Uterus (tissue), 2 donors: ENCODE measurements at regions not wholly inside any gene's neighbourhood (a gene's known extent, or its start where the extent isn't known, plus 50 kb on each side); places are given as distances from the start of the nearest gene placed in this dataset.

ENCODE experiments used
- POLR2A ChIP-seq, 2 donors: fragments of 450-650 bp; IDR thresholded peaks; one replicate each; pipeline ENCODE4 v1.6.1; 2016; ENCODE audit warnings: antibody characterized with exemption in 2 of 2, mild to moderate bottlenecking in 1 of 2, moderate library complexity in 1 of 2
- TF ChIP-seq, protein P1 (sequence below), 4 experiments: fragments of 200-600 bp in 2 of 4; fragments of 450-650 bp in 2 of 4; sonication (generic) in 2 of 4; IDR thresholded peaks; one replicate each; pipeline ENCODE4 v1.5.1; 2016 to 2019; ENCODE audit warnings: antibody characterized with exemption in 4 of 4, mild to moderate bottlenecking in 2 of 4, moderate library complexity in 1 of 4

DNA sequence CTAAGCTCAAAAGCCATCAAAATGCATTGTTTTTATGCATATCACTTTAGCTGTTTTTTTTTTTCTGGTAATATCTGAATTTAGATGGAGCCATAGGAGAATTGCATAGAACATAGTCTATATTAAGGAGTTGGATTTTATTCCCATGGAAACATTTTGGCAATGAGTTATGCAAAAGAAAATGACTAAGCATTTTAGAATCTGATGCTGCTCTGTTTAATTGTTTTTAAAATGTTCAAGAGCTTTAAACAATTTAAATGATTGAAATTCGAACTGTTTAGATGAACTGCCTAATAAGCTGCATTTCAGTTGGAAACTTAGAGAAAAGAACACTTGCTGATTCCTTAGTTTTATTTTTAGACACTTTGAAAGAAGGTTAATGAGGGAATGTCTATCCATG lies 1531.5 kb upstream of the B3GALT2 start:
- TF ChIP-seq, protein P1, sequence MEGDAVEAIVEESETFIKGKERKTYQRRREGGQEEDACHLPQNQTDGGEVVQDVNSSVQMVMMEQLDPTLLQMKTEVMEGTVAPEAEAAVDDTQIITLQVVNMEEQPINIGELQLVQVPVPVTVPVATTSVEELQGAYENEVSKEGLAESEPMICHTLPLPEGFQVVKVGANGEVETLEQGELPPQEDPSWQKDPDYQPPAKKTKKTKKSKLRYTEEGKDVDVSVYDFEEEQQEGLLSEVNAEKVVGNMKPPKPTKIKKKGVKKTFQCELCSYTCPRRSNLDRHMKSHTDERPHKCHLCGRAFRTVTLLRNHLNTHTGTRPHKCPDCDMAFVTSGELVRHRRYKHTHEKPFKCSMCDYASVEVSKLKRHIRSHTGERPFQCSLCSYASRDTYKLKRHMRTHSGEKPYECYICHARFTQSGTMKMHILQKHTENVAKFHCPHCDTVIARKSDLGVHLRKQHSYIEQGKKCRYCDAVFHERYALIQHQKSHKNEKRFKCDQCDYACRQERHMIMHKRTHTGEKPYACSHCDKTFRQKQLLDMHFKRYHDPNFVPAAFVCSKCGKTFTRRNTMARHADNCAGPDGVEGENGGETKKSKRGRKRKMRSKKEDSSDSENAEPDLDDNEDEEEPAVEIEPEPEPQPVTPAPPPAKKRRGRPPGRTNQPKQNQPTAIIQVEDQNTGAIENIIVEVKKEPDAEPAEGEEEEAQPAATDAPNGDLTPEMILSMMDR (IDR thresholded peaks at IDR 0.05), result no peak
- TF ChIP-seq POLR2A (IDR thresholded peaks at IDR 0.05), result no peak
